ENCODE measurements at regions not wholly inside any gene's neighbourhood (a gene's known extent, or its start where the extent isn't known, plus 50 kb on each side); places are given as distances from the start of the nearest gene placed in this dataset.
"Not testable (repeated sequence)": the region's sequence is repeated elsewhere in the genome, so short reads cannot be mapped to it uniquely, and the experiment has no call there.

DNA sequence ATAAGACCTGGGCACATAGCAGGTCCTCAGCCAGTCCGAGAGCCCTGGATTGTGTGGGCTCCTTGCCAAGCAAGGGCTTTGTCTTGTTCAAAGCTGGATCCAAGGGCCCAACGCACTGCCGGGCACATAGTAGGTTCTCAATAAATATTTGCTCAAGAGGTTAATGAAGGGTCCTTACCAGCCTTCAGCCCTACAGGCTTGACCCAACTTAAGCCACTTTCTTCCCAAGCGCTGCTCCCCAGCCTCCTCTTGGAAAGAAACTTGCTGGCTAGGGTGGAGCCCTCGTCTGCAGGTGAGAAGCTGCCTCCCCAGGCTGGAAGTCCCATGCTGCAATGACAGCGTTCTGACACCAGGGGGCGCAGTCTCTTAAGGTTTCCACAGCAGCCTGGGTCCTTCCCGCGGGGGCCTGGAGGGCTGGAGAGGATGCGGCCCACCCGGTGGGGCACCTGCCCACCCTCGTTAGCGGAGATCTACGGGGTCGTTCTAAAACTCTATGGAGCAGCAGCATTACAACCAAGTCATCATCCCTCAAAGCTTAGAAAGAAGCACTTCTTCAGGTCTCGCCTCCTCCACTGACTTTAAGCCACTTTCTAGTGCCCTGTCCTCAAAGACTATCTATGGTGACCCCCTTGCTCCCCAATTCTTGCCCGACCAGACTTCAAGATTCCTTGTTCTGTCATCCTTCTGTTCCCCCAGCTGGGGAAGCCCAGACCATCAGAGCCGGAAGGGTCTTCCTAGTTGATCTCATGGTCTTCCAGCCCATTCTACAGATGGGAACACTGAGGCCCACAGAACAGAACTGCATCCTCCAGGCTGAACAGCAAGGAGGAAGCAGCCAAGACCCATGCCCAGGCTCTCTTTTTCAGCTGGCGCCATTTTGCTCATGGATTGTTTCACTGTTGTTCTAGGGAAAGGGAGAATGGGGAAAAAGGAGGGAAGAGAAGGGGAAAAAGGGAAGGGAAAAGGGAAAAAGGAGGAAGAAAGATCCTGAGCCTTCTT, 115.4 kb downstream of the LHX2 start:
- peak; percentile 51 for DNase-seq (ENCODE audit: low read depth)
- TF ChIP-seq, protein P1, sequence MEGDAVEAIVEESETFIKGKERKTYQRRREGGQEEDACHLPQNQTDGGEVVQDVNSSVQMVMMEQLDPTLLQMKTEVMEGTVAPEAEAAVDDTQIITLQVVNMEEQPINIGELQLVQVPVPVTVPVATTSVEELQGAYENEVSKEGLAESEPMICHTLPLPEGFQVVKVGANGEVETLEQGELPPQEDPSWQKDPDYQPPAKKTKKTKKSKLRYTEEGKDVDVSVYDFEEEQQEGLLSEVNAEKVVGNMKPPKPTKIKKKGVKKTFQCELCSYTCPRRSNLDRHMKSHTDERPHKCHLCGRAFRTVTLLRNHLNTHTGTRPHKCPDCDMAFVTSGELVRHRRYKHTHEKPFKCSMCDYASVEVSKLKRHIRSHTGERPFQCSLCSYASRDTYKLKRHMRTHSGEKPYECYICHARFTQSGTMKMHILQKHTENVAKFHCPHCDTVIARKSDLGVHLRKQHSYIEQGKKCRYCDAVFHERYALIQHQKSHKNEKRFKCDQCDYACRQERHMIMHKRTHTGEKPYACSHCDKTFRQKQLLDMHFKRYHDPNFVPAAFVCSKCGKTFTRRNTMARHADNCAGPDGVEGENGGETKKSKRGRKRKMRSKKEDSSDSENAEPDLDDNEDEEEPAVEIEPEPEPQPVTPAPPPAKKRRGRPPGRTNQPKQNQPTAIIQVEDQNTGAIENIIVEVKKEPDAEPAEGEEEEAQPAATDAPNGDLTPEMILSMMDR (conservative IDR thresholded peaks at IDR 0.05; ENCODE audit: low read length) = peak; percentile 89
- H3K4me3 ChIP-seq (ENCODE audit: low read length) = no peak overlapping the region

GRCh38 chr9:124128568-124129166, 117.1 kb downstream of the LHX2 start:
- TF ChIP-seq, protein P1 (conservative IDR thresholded peaks at IDR 0.05; ENCODE audit: low read length) = no peak
- H3K4me3 ChIP-seq (ENCODE audit: low read length) = no peak overlapping the region
- DNase-seq (ENCODE audit: low read depth) = no peak

GRCh38 chr9:124130277-124131075, 118.9 kb downstream of the LHX2 start:
- no peak for DNase-seq (ENCODE audit: low read depth)
- TF ChIP-seq, protein P1 (conservative IDR thresholded peaks at IDR 0.05; ENCODE audit: low read length) = no peak
- no peak overlapping the region for H3K4me3 ChIP-seq (ENCODE audit: low read length)

GRCh38 chr9:124131518-124131917, 120.0 kb downstream of the LHX2 start:
- not testable (repeated sequence) for H3K4me3 ChIP-seq (ENCODE audit: low read length); DNase-seq (ENCODE audit: low read depth)

- H3K4me3 ChIP-seq (ENCODE audit: low read length) = no peak overlapping the region
- DNase-seq (ENCODE audit: low read depth) = no peak
- TF ChIP-seq, protein P1 (conservative IDR thresholded peaks at IDR 0.05; ENCODE audit: low read length) = no peak
Observed at GRCh38 chr9:124132671-124133147, 121.1 kb downstream of the LHX2 start.

- no peak overlapping the region for H3K4me3 ChIP-seq (ENCODE audit: low read length)
- peak; percentile 53 for DNase-seq (ENCODE audit: low read depth)
- TF ChIP-seq, protein P1 (conservative IDR thresholded peaks at IDR 0.05; ENCODE audit: low read length) = peak; percentile 58
Observed at GRCh38 chr9:124133727-124134126, 122.2 kb downstream of the LHX2 start.

DNA sequence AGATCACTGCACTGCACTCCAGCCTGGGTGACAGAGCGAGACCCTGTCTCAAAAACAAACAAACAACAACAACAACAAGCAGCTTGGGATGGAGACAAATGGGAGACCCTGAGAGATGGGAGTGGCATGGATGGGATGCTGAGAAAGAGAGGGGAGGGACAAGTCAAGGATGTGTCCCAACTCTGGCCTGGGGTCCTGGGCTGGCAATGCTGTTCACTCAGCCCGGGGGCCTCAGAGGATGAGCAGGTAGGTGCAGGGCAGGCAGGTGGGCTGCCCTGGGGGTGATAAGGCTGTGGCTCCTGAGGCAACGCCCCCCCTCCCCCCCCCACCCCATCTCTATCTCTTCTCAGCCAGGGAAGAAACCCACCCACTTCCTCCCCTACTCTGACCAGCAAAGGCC, 123.0 kb downstream of the LHX2 start:
- DNase-seq (ENCODE audit: low read depth) = no peak
- H3K4me3 ChIP-seq (ENCODE audit: low read length) = no peak overlapping the region
- TF ChIP-seq, protein P1 (conservative IDR thresholded peaks at IDR 0.05; ENCODE audit: low read length) = no peak

Measured in AG10803 (cell line).